ENCODE measurements at regions not wholly inside any gene's neighbourhood (a gene's known extent, or its start where the extent isn't known, plus 50 kb on each side); places are given as distances from the start of the nearest gene placed in this dataset.

GRCh38 chr5:86797677-86798076 lies 179.9 kb downstream of the COX7C start:
- dilution Hi-C loops (cut with MboI; ENCODE audit: extremely low pct_ligation_motif_present, low sequenced_read_pairs) = no loop called here
- TF ChIP-seq EZH2 (IDR thresholded peaks at IDR 0.05; ENCODE audit: low read length) = no peak
- TF ChIP-seq CTCF (optimal IDR thresholded peaks at IDR 0.05 in 1 of 3, IDR thresholded peaks at IDR 0.05 in 1 of 3, conservative IDR thresholded peaks at IDR 0.05 in 1 of 3; ENCODE audit: extremely low read depth in 1 of 3, insufficient read depth in 2 of 3, low read length in 3 of 3) = no peak

GRCh38 chr5:86806206-86806605 lies 188.5 kb downstream of the COX7C start:
- H3K4me1 ChIP-seq (ENCODE audit: control insufficient read depth, extremely low read depth, insufficient read depth, low read length) = no peaks in the 10 kb centered on the region
- H3K4me3 ChIP-seq (ENCODE audit: control insufficient read depth in 2 of 3, extremely low read depth in 1 of 3, insufficient read depth in 2 of 3, low read depth in 1 of 3, low read length in 3 of 3) = no peak overlapping the region
- FAIRE-seq (no peak), DNase-seq (ENCODE audit: low read depth, low spot score) (no peak)
- dilution Hi-C loops (cut with MboI; ENCODE audit: extremely low pct_ligation_motif_present, low sequenced_read_pairs) = no loop called here
- H3K9me1 ChIP-seq (ENCODE audit: control insufficient read depth, extremely low read depth, insufficient read depth, low read length) = no peaks in the 10 kb centered on the region
- no peak overlapping the region for H3K4me2 ChIP-seq (ENCODE audit: control insufficient read depth, extremely low read depth, insufficient read depth, low read depth, low read length)
- H3K27ac ChIP-seq (ENCODE audit: control insufficient read depth, insufficient read depth, low read length) = no peak overlapping the region
- TF ChIP-seq EZH2 (IDR thresholded peaks at IDR 0.05; ENCODE audit: low read length) (no peak), CTCF (optimal IDR thresholded peaks at IDR 0.05 in 1 of 3, IDR thresholded peaks at IDR 0.05 in 1 of 3, conservative IDR thresholded peaks at IDR 0.05 in 1 of 3; ENCODE audit: extremely low read depth in 1 of 3, insufficient read depth in 2 of 3, low read length in 3 of 3) (no peak)
- no peaks in the 10 kb centered on the region for H3K36me3 ChIP-seq (ENCODE audit: control insufficient read depth in 2 of 2, extremely low read depth in 1 of 2, insufficient read depth in 2 of 2, low read length in 2 of 2)
- no peak overlapping the region for H2AFZ ChIP-seq (ENCODE audit: control insufficient read depth, low read length)
- H3K9me3 ChIP-seq (ENCODE audit: control insufficient read depth, low read depth, low read length) = no peaks in the 10 kb centered on the region
- H3K9ac ChIP-seq (ENCODE audit: control insufficient read depth, extremely low read depth, insufficient read depth, low read length) = no peak overlapping the region
- H3K79me2 ChIP-seq (ENCODE audit: control insufficient read depth, insufficient read depth, low read length) = no peaks in the 10 kb centered on the region
- H4K20me1 ChIP-seq (ENCODE audit: control insufficient read depth, extremely low read depth, insufficient read depth, low read length) = no peaks in the 10 kb centered on the region
- no peaks in the 10 kb centered on the region for H3K27me3 ChIP-seq (ENCODE audit: control insufficient read depth, extremely low read depth, insufficient read depth, low read length)

More at GRCh38 chr5:86797677-86798076, 179.9 kb downstream of the COX7C start:
- no peaks in the 10 kb centered on the region for H3K4me1 ChIP-seq (ENCODE audit: control insufficient read depth, extremely low read depth, insufficient read depth, low read length)
- no peaks in the 10 kb centered on the region for H4K20me1 ChIP-seq (ENCODE audit: control insufficient read depth, extremely low read depth, insufficient read depth, low read length)
- DNase-seq (ENCODE audit: low read depth, low spot score) (no peak), FAIRE-seq (no peak)
- no peaks in the 10 kb centered on the region for H3K79me2 ChIP-seq (ENCODE audit: control insufficient read depth, insufficient read depth, low read length)
- H3K9me1 ChIP-seq (ENCODE audit: control insufficient read depth, extremely low read depth, insufficient read depth, low read length) = no peaks in the 10 kb centered on the region
- no peaks in the 10 kb centered on the region for H3K9me3 ChIP-seq (ENCODE audit: control insufficient read depth, low read depth, low read length)
- no peaks in the 10 kb centered on the region for H3K27me3 ChIP-seq (ENCODE audit: control insufficient read depth, extremely low read depth, insufficient read depth, low read length)
- no peak overlapping the region for H3K27ac ChIP-seq (ENCODE audit: control insufficient read depth, insufficient read depth, low read length)
- H3K4me2 ChIP-seq (ENCODE audit: control insufficient read depth, extremely low read depth, insufficient read depth, low read depth, low read length) = no peak overlapping the region
- no peak overlapping the region for H3K4me3 ChIP-seq (ENCODE audit: control insufficient read depth in 2 of 3, extremely low read depth in 1 of 3, insufficient read depth in 2 of 3, low read depth in 1 of 3, low read length in 3 of 3)
- no peak overlapping the region for H2AFZ ChIP-seq (ENCODE audit: control insufficient read depth, low read length)
- H3K36me3 ChIP-seq (ENCODE audit: control insufficient read depth in 2 of 2, extremely low read depth in 1 of 2, insufficient read depth in 2 of 2, low read length in 2 of 2) = no peaks in the 10 kb centered on the region
- no peak overlapping the region for H3K9ac ChIP-seq (ENCODE audit: control insufficient read depth, extremely low read depth, insufficient read depth, low read length)
